Stimulated activated CD8-positive, alpha-beta memory T cell treated with anti-CD3 and anti-CD28 coated beads, Interleukin-7, amount 100 ng/mL, for 48 hours (primary cell): ENCODE measurements at regions not wholly inside any gene's neighbourhood (a gene's known extent, or its start where the extent isn't known, plus 50 kb on each side); places are given as distances from the start of the nearest gene placed in this dataset.

Experiments
- DNase-seq, 2 donors: peaks; one replicate each; pipeline ENCODE4 v3.0.0-alpha.2; 2020; ENCODE audit warnings: low read depth in 1 of 2; ENCODE audit errors: extremely low read depth in 1 of 2

- no peak for DNase-seq
Measured at GRCh38 chr2:18752667-18753422, 163.5 kb upstream of the NT5C1B start.

DNA sequence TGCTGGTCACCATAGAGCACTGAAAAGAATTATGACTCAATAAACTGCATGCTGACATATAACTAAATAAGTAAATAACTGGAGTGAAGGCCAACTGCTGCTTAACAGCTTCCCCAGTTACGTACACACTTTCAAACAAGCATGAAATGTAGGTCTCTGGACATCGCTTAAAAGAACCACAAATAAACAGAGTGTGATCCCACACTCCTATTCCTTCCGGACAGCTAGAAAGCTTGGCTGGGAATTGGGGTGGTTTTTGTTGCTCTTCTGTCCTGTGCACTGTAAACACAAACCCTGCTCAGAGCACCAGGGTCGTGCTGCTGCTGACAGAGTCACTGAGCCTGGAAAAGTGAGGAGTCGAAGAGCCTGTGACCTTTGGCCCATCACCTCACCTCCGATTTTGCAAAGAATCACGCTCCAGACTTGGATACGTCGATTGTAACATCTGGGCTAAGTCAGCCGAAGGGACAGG lies 162.7 kb upstream of the NT5C1B start:
- DNase-seq: no peak

GRCh38 chr2:18750672-18751554 lies 161.5 kb upstream of the NT5C1B start:
- DNase-seq: no peak

- peak in 1 of 2 donors; percentile 7 for DNase-seq
Measured at GRCh38 chr2:18749912-18750526, 160.7 kb upstream of the NT5C1B start.

- DNase-seq: no peak
Measured at GRCh38 chr2:18745431-18746272, 156.3 kb upstream of the NT5C1B start.

- DNase-seq: no peak
Measured at GRCh38 chr2:18741895-18742732, 152.7 kb upstream of the NT5C1B start.

DNA sequence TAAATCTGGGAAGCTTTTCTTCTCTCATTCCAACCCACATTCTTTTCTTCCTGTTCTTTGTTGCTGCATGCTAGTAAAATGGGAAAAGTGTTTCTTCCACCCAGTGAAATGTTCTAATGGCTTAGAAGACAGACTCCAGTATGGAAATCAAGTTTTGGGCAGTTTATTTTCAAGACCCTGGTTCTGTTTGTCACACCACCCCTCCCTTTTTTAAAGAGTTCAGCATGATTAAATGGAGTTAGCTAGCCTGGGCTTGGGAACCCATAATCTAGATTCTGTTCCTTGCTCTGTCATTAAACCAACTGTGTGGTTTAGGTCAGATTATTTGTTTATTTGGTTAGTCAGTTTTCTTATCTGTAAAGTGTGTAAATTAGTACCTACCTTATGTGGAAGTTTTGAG lies 151.8 kb upstream of the NT5C1B start:
- no peak for DNase-seq

- no peak for DNase-seq
Measured at GRCh38 chr2:18740474-18740881, 151.1 kb upstream of the NT5C1B start.

- no peak for DNase-seq
Measured at GRCh38 chr2:18731666-18732065, 142.3 kb upstream of the NT5C1B start.

- no peak for DNase-seq
Measured at GRCh38 chr2:18724371-18725145, 135.2 kb upstream of the NT5C1B start.

DNA sequence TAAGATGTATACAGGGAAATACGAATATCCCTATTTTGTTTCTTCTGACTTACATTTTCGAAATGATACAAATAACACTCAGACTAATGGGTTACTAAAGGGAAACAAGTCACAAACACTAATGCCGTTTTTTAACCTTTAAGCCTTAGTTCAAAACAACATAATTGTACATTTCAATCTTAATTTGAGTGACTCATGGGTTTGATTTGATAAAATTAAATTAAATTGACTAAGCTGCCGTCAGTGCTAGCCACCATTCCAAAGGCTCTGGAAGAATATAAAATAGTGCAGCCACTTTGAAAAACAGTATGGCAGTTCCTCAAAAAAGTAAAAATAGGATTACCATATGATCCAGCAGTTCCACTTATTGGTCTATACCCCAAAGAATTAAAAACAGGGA lies 133.8 kb upstream of the NT5C1B start:
- no peak for DNase-seq

DNA sequence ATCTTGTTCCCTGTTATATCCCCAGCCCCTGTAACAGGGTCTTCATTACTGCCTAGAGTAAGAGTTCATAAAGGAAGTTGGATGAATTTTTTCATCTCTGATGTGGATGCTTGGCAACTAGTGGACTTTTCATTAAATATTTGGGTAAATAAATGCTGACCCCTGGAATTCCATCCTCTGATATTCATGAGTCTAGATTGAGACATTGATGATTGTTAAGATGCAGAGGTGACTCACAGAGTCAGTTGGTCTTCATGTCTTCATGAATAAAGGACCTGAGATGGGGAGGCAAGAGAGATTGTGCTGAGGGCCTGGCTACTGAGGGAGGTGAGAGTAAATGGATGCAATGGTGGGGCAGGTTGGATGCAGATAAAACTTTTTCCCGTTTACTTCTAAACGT lies 132.7 kb upstream of the NT5C1B start:
- no peak for DNase-seq

GRCh38 chr2:18721038-18721922 lies 131.9 kb upstream of the NT5C1B start:
- DNase-seq: no peak

DNA sequence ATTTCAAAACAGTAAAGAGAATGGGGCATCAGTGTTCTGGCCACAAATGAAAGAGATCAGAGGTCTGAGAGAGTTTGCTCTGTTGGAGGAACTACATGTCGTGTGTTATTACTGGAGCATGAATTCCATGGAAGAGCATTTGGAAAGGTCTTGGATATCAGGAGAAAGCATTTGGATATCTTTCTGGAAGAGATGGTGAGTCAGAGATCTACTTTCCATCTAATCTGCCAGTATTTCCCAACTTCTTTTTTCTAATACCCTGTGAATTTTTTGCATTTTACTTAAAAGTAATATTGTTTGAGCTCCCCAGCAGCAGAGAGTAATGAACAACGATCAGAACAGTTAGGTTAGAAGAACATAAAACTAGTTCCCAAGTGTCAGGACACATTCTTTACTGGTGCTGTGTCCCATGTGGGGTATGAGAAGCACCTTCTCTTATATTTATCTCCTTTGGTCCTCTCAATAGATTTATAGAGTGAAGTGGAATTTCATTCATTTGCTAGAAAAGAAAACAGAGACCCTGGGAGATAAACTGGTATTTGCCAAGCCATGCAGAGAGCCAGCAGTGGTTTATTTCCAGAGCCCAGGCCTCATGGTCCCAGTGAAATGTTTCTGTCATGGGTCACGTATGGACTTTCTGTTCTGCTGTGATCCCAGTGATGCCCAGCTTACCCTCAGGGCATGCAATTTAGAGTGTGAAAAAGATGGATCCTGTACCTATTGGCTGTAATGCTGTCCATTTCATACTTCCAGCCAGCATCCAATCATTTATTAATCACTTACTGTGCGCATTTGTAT lies 130.8 kb upstream of the NT5C1B start:
- DNase-seq: no peak

GRCh38 chr2:18708203-18708715 lies 118.9 kb upstream of the NT5C1B start:
- DNase-seq: no peak

DNA sequence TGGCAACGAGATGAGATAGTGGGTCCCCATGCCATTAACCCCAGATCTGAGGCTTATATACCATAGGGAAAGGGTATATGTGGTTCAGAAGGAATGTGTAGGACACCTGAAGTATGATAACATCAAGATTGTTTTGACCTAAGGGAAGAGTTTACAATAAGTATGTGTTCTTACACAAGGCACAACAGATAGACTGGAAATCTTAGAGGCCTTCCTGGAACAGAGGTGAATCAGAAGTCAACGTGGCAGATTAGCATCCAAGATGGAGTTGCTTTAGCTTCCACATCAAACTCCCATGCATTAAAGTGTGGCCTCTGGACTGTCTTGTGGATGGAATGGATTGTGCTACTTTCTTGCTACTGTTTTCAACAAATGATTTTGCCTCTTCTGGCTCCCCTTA lies 116.6 kb upstream of the NT5C1B start:
- no peak for DNase-seq

GRCh38 chr2:18704276-18704675 lies 114.9 kb upstream of the NT5C1B start:
- DNase-seq: no peak
